CD4-positive, alpha-beta memory T cell (primary cell): ENCODE measurements at regions not wholly inside any gene's neighbourhood (a gene's known extent, or its start where the extent isn't known, plus 50 kb on each side); places are given as distances from the start of the nearest gene placed in this dataset.

Source experiments
- CTCF ChIA-PET: fragments of 350-600 bp; sonication (Branson Sonifier 250); formaldehyde crosslinking; loops from one replicate; lab custom pipeline; 2021; ENCODE audit warnings: inconsistent platforms; ENCODE audit not compliant: partially characterized antibody; lab: Charles Lee
- POLR2A ChIA-PET: fragments of 350-600 bp; sonication (Branson Sonifier 250); formaldehyde crosslinking; loops from one replicate; lab custom pipeline; 2021; ENCODE audit not compliant: partially characterized antibody; lab: Charles Lee
- DNase-seq, 5 donors: peaks; one replicate each; pipeline versions ENCODE4 v3.0.0 to v3.0.0-alpha.2; 2020 to 2022; ENCODE audit warnings: mixed read lengths in 1 of 5
- H3K27ac ChIP-seq: one replicate; pipeline ENCODE4 v1.7.0; 2013; ENCODE audit warnings: low read depth, low read length
- H3K27me3 ChIP-seq: 2 replicates; pipeline ENCODE4 v1.7.0; 2013; ENCODE audit warnings: mild to moderate bottlenecking, low read length, moderate library complexity; ENCODE audit not compliant: insufficient read depth
- H3K36me3 ChIP-seq: 2 replicates; pipeline ENCODE4 v1.7.0; 2013; ENCODE audit warnings: mild to moderate bottlenecking, low read length, moderate library complexity; ENCODE audit not compliant: insufficient read depth
- H3K4me1 ChIP-seq: 2 replicates; pipeline ENCODE4 v1.7.0; 2013; ENCODE audit warnings: mild to moderate bottlenecking, low read length, moderate library complexity; ENCODE audit not compliant: insufficient read depth
- H3K4me3 ChIP-seq, 2 donors: one replicate each; pipeline ENCODE4 v1.7.0; 2013; ENCODE audit warnings: low read length in 2 of 2, mild to moderate bottlenecking in 1 of 2
- H3K9me3 ChIP-seq, 2 donors: one replicate each; pipeline ENCODE4 v1.7.0; 2013; ENCODE audit warnings: low read length in 2 of 2, control low read depth in 1 of 2; ENCODE audit not compliant: control insufficient read depth in 1 of 2
- H3K27ac Mint-ChIP-seq, 7 donors: one replicate each; pipeline ENCODE4 v1.8.0; 2020 to 2021; ENCODE audit warnings: mixed read lengths in 7 of 7, mild to moderate bottlenecking in 6 of 7, inconsistent platforms in 3 of 7, moderate library complexity in 3 of 7
- H3K27me3 Mint-ChIP-seq, 2 donors: one replicate each; pipeline ENCODE4 v1.8.0; 2020 to 2021; ENCODE audit warnings: mixed read lengths in 2 of 2
- H3K36me3 Mint-ChIP-seq, 2 donors: one replicate each; pipeline ENCODE4 v1.8.0; 2020 to 2021; ENCODE audit warnings: mixed read lengths in 2 of 2, inconsistent platforms in 1 of 2, mild to moderate bottlenecking in 1 of 2
- H3K4me1 Mint-ChIP-seq, 4 donors: one replicate each; pipeline ENCODE4 v1.8.0; 2020 to 2021; ENCODE audit warnings: mixed read lengths in 4 of 4, mild to moderate bottlenecking in 1 of 4
- H3K4me3 Mint-ChIP-seq, 8 donors: one replicate each; pipeline ENCODE4 v1.8.0; 2020 to 2021; ENCODE audit warnings: mixed read lengths in 8 of 8, mild to moderate bottlenecking in 7 of 8, moderate library complexity in 6 of 8, inconsistent platforms in 3 of 8
- H3K9me3 Mint-ChIP-seq, 8 donors: one replicate each; pipeline ENCODE4 v1.8.0; 2020 to 2021; ENCODE audit warnings: mixed read lengths in 8 of 8, mild to moderate bottlenecking in 5 of 8, inconsistent platforms in 3 of 8, moderate library complexity in 1 of 8
- intact Hi-C: fragments of 100-400 bp; cut with micrococcal nuclease; formaldehyde crosslinking; loops from one replicate; pipeline ENCODE4 v1.15.1; 2023

- no peaks in the 10 kb centered on the region for H3K27me3 ChIP-seq
- no peak overlapping the region for H3K4me3 ChIP-seq
- H3K9me3 Mint-ChIP-seq, result peaks cover 0 to 7% (median 0%) of the 10 kb centered on the region in 8 donors
- H3K27ac Mint-ChIP-seq, result no peak overlapping the region
- ChIA-PET CTCF (no interaction called here), POLR2A (no interaction called here)
- no peak for DNase-seq
- H3K9me3 ChIP-seq, result no peaks in the 10 kb centered on the region
- H3K36me3 Mint-ChIP-seq, result no peaks in the 10 kb centered on the region
- H3K4me1 ChIP-seq, result no peaks in the 10 kb centered on the region
- H3K4me3 Mint-ChIP-seq, result no peak overlapping the region
- intact Hi-C loops, result no loop called here
- no peak overlapping the region for H3K27ac ChIP-seq
- no peaks in the 10 kb centered on the region for H3K36me3 ChIP-seq
- peaks cover 5 to 36% of the 10 kb centered on the region in 2 donors for H3K27me3 Mint-ChIP-seq
- peaks cover 0 to 1% (median 0%) of the 10 kb centered on the region in 4 donors for H3K4me1 Mint-ChIP-seq
These were observed 105.9 kb upstream of the FAM20A start for GRCh38 chr17:68707031-68707430.

- H3K4me1 ChIP-seq, result no peaks in the 10 kb centered on the region
- POLR2A ChIA-PET, result no interaction called here
- Mint-ChIP-seq H3K4me1 (peaks cover 0 to 1% (median 0%) of the 10 kb centered on the region in 4 donors), H3K9me3 (peaks cover 0 to 7% (median 0%) of the 10 kb centered on the region in 8 donors), H3K27ac (no peak overlapping the region), H3K4me3 (no peak overlapping the region), H3K36me3 (no peaks in the 10 kb centered on the region), H3K27me3 (peaks cover 5 to 32% of the 10 kb centered on the region in 2 donors)
- CTCF ChIA-PET, result no interaction called here
- intact Hi-C loops, result no loop called here
- no peak for DNase-seq
- no peaks in the 10 kb centered on the region for H3K36me3 ChIP-seq
- H3K27ac ChIP-seq, result no peak overlapping the region
- no peaks in the 10 kb centered on the region for H3K9me3 ChIP-seq
- no peak overlapping the region for H3K4me3 ChIP-seq
- no peaks in the 10 kb centered on the region for H3K27me3 ChIP-seq
These were observed 105.3 kb upstream of the FAM20A start for GRCh38 chr17:68706356-68706920.

DNA sequence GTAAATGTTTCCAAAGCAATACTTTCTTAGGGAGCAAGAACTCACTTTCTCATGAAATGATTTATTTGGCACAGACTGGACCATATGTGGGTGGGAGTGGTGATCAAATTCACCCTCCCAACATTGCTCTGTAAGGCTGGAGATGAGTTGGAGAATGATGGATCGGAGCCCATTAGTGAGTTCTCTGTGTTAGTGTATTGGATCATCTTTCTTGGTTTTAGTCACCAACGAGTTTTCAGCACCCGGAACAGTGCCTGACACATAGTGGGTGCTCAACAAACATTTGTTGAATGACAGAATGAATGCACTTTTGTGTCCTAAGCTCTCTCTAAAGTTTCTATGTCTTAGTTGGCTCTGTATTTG, 104.5 kb upstream of the FAM20A start:
- no peak for DNase-seq
- H3K27me3 Mint-ChIP-seq, result peaks cover 2 to 29% of the 10 kb centered on the region in 2 donors
- H3K27ac Mint-ChIP-seq, result no peak overlapping the region
- H3K9me3 Mint-ChIP-seq, result peaks cover 0 to 7% (median 0%) of the 10 kb centered on the region in 8 donors
- no peak overlapping the region for H3K4me3 Mint-ChIP-seq
- Histone ChIP-seq H3K27me3 (no peaks in the 10 kb centered on the region), H3K9me3 (no peaks in the 10 kb centered on the region), H3K27ac (no peak overlapping the region), H3K36me3 (no peaks in the 10 kb centered on the region), H3K4me3 (no peak overlapping the region), H3K4me1 (no peaks in the 10 kb centered on the region)
- no peaks in the 10 kb centered on the region for H3K36me3 Mint-ChIP-seq
- intact Hi-C loops, result no loop called here
- ChIA-PET POLR2A (no interaction called here), CTCF (no interaction called here)
- H3K4me1 Mint-ChIP-seq, result peaks cover 0 to 1% (median 0%) of the 10 kb centered on the region in 4 donors

- H3K36me3 ChIP-seq, result no peaks in the 10 kb centered on the region
- no peak overlapping the region for H3K27ac ChIP-seq
- Mint-ChIP-seq H3K4me3 (no peak overlapping the region), H3K27me3 (peaks cover 2 to 26% of the 10 kb centered on the region in 2 donors), H3K4me1 (peaks cover 0 to 1% (median 0%) of the 10 kb centered on the region in 4 donors), H3K9me3 (peaks cover 0 to 7% (median 0%) of the 10 kb centered on the region in 8 donors), H3K27ac (no peak overlapping the region), H3K36me3 (no peaks in the 10 kb centered on the region)
- H3K4me1 ChIP-seq, result no peaks in the 10 kb centered on the region
- ChIA-PET CTCF (no interaction called here), POLR2A (no interaction called here)
- no peaks in the 10 kb centered on the region for H3K27me3 ChIP-seq
- no peaks in the 10 kb centered on the region for H3K9me3 ChIP-seq
- intact Hi-C loops, result no loop called here
- H3K4me3 ChIP-seq, result no peak overlapping the region
- DNase-seq, result no peak
These were observed 103.9 kb upstream of the FAM20A start for GRCh38 chr17:68704871-68705713.

DNA sequence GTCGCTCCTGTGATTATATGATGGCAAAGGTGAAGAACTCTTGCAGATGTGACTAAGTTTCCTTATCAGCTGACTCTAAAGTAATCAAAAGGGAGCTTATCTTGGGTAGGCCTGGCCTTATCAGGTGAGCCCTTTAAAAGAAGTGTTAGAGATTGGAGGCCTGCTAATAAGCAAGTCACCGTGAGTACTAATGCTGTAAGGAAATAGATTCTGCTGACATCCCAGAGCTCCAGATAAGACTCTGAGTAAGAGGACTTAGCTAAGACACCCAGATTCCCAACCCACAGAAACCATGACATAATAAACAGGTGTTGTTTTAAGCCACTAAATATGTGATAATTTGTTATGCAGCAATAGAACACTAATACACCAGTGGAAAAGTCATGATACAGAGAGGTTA, 99.9 kb upstream of the FAM20A start:
- Mint-ChIP-seq H3K4me1 (no peaks in the 10 kb centered on the region), H3K4me3 (no peak overlapping the region), H3K9me3 (peaks cover 0 to 7% (median 0%) of the 10 kb centered on the region in 8 donors), H3K27me3 (peaks cover 1 to 32% of the 10 kb centered on the region in 2 donors), H3K36me3 (no peaks in the 10 kb centered on the region), H3K27ac (no peak overlapping the region)
- POLR2A ChIA-PET, result no interaction called here
- Histone ChIP-seq H3K9me3 (no peaks in the 10 kb centered on the region), H3K4me3 (no peak overlapping the region), H3K4me1 (no peaks in the 10 kb centered on the region), H3K27ac (no peak overlapping the region), H3K27me3 (no peaks in the 10 kb centered on the region), H3K36me3 (no peaks in the 10 kb centered on the region)
- CTCF ChIA-PET, result no interaction called here
- intact Hi-C loops, result no loop called here
- DNase-seq, result no peak

- ChIA-PET CTCF (no interaction called here), POLR2A (no interaction called here)
- Histone ChIP-seq H3K27ac (no peak overlapping the region), H3K9me3 (no peaks in the 10 kb centered on the region), H3K4me1 (no peaks in the 10 kb centered on the region), H3K4me3 (no peak overlapping the region), H3K36me3 (no peaks in the 10 kb centered on the region), H3K27me3 (no peaks in the 10 kb centered on the region)
- H3K4me3 Mint-ChIP-seq, result no peak overlapping the region
- peaks cover 0 to 7% (median 0%) of the 10 kb centered on the region in 8 donors for H3K9me3 Mint-ChIP-seq
- H3K4me1 Mint-ChIP-seq, result peaks cover 0 to 1% (median 0%) of the 10 kb centered on the region in 4 donors
- H3K27me3 Mint-ChIP-seq, result peaks cover 1 to 32% of the 10 kb centered on the region in 2 donors
- no peaks in the 10 kb centered on the region for H3K36me3 Mint-ChIP-seq
- intact Hi-C loops, result no loop called here
- no peak overlapping the region for H3K27ac Mint-ChIP-seq
- no peak for DNase-seq
These were observed 99.3 kb upstream of the FAM20A start for GRCh38 chr17:68700421-68700820.

DNA sequence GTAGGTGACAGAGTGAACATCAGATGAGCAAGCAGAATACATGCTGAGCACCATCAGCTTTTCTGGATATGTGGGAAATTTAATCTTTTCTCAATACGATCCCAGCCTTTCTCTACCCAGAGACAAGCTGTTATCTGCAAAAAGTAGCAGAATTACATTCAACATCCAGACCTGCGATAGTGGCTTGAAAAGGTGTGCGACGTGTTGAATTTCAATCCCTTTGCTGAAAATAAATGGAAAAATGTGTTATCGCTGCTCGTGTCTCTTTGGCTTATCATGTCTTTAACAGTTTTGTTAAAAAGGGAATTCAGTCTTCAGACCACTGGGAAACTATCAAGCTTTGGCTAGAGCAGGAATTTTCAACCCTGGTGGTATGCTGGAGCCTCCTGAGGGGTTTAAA, 98.8 kb upstream of the FAM20A start:
- ChIA-PET CTCF (no interaction called here), POLR2A (no interaction called here)
- H3K27ac Mint-ChIP-seq, result no peak overlapping the region
- no peaks in the 10 kb centered on the region for H3K36me3 Mint-ChIP-seq
- intact Hi-C loops, result no loop called here
- Histone ChIP-seq H3K27ac (no peak overlapping the region), H3K27me3 (no peaks in the 10 kb centered on the region), H3K4me1 (no peaks in the 10 kb centered on the region), H3K4me3 (no peak overlapping the region), H3K36me3 (no peaks in the 10 kb centered on the region), H3K9me3 (no peaks in the 10 kb centered on the region)
- no peak overlapping the region for H3K4me3 Mint-ChIP-seq
- DNase-seq, result no peak
- H3K4me1 Mint-ChIP-seq, result peaks cover 0 to 1% (median 0%) of the 10 kb centered on the region in 4 donors
- H3K9me3 Mint-ChIP-seq, result peaks cover 0 to 7% (median 0%) of the 10 kb centered on the region in 8 donors
- peaks cover 1 to 32% of the 10 kb centered on the region in 2 donors for H3K27me3 Mint-ChIP-seq
